H1 (cell line): ENCODE measurements at regions not wholly inside any gene's neighbourhood (a gene's known extent, or its start where the extent isn't known, plus 50 kb on each side); places are given as distances from the start of the nearest gene placed in this dataset.

Source experiments
- JUN ChIP-seq: IDR thresholded peaks from 2 replicates; pipeline ENCODE4 v1.6.1; 2011; ENCODE audit warnings: low read depth, mild to moderate bottlenecking, improper control_type of control experiment, low read length
- NRF1 ChIP-seq: IDR thresholded peaks from 2 replicates; pipeline ENCODE4 v1.6.1; 2011; ENCODE audit warnings: mild to moderate bottlenecking, low read depth, low read length, improper control_type of control experiment
- POLR2A ChIP-seq, 2 experiments: IDR thresholded peaks; 1 replicate in 1 of 2; 2 replicates in 1 of 2; pipeline ENCODE4 v1.6.1; 2011; ENCODE audit warnings: low read depth in 2 of 2, low read length in 2 of 2, mild to moderate bottlenecking in 2 of 2; ENCODE audit errors: control extremely low read depth in 1 of 2
- POLR2AphosphoS5 ChIP-seq: IDR thresholded peaks from 2 replicates; pipeline ENCODE4 v1.6.1; 2011; ENCODE audit warnings: low read depth, low read length
- RBBP5 ChIP-seq: IDR thresholded peaks from 2 replicates; pipeline ENCODE4 v1.7.1; 2012; ENCODE audit warnings: low read depth, mild to moderate bottlenecking, inconsistent platforms, low read length, moderate library complexity, borderline replicate concordance
- TAF1 ChIP-seq: IDR thresholded peaks from 2 replicates; pipeline ENCODE4 v1.6.1; 2011; ENCODE audit warnings: mild to moderate bottlenecking, low read depth, low read length
- TF ChIP-seq, protein P1 (sequence below), 3 experiments: IDR thresholded peaks; 1 replicate in 2 of 3; 2 replicates in 1 of 3; pipeline versions ENCODE4 v1.5.1 to v1.6.1; 2011; ENCODE audit warnings: low read length in 3 of 3, mild to moderate bottlenecking in 3 of 3, inconsistent platforms in 2 of 3, low read depth in 1 of 3, moderate library complexity in 1 of 3; ENCODE audit not compliant: insufficient read depth in 1 of 3; ENCODE audit errors: control extremely low read depth in 1 of 3
- TF ChIP-seq, protein P2 (sequence below): IDR thresholded peaks from 2 replicates; pipeline ENCODE4 v1.6.1; 2011; ENCODE audit warnings: low read depth, mild to moderate bottlenecking, low read length; ENCODE audit not compliant: insufficient read depth

DNA sequence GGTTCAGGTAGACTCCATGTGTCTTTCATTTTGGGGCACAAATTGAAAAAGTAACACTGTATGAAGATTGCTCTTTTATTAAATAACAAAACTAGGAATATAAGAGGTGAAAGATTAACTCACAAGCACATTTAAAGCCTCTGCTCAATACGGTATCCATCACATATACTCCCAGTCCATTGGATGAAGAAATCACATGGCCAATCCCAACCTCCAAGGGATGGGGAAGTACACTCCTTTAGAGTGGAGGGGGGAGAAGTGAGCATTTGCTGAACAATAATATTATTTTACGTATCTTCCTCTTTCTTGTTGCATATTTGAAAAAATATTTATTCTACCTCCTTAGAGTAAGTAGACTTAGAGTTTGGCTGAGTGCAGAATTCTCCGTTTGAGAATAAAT lies 316.5 kb downstream of the LMX1A start:
- no peak for TF ChIP-seq JUN
- TF ChIP-seq, protein P1, sequence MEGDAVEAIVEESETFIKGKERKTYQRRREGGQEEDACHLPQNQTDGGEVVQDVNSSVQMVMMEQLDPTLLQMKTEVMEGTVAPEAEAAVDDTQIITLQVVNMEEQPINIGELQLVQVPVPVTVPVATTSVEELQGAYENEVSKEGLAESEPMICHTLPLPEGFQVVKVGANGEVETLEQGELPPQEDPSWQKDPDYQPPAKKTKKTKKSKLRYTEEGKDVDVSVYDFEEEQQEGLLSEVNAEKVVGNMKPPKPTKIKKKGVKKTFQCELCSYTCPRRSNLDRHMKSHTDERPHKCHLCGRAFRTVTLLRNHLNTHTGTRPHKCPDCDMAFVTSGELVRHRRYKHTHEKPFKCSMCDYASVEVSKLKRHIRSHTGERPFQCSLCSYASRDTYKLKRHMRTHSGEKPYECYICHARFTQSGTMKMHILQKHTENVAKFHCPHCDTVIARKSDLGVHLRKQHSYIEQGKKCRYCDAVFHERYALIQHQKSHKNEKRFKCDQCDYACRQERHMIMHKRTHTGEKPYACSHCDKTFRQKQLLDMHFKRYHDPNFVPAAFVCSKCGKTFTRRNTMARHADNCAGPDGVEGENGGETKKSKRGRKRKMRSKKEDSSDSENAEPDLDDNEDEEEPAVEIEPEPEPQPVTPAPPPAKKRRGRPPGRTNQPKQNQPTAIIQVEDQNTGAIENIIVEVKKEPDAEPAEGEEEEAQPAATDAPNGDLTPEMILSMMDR (IDR thresholded peaks at IDR 0.05; ENCODE audit: control extremely low read depth in 1 of 3, insufficient read depth in 1 of 3, low read depth in 1 of 3, low read length in 3 of 3), result no peak
- TF ChIP-seq NRF1, result no peak
- TF ChIP-seq, protein P2, sequence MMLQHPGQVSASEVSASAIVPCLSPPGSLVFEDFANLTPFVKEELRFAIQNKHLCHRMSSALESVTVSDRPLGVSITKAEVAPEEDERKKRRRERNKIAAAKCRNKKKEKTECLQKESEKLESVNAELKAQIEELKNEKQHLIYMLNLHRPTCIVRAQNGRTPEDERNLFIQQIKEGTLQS, result no peak
- no peak for TF ChIP-seq RBBP5
- TF ChIP-seq TAF1, result no peak
- TF ChIP-seq POLR2AphosphoS5, result no peak
- no peak for TF ChIP-seq POLR2A (IDR thresholded peaks at IDR 0.05; ENCODE audit: control extremely low read depth in 1 of 2, low read depth in 2 of 2, low read length in 2 of 2)
